Inflammatory macrophage (primary cell): ENCODE measurements at regions not wholly inside any gene's neighbourhood (a gene's known extent, or its start where the extent isn't known, plus 50 kb on each side); places are given as distances from the start of the nearest gene placed in this dataset.

Source experiments
- DNase-seq, 2 donors: peaks; one replicate each; pipeline ENCODE4 v3.0.0-alpha.2; 2020 to 2022

GRCh38 chr2:58879834-58880233 is 638.7 kb upstream of the FANCL start:
- no peak for DNase-seq

- DNase-seq = no peak
These were observed 637.7 kb upstream of the FANCL start for GRCh38 chr2:58878778-58879177.

- DNase-seq = no peak
These were observed 635.0 kb upstream of the FANCL start for GRCh38 chr2:58876126-58876525.

- DNase-seq = no peak
These were observed 634.3 kb upstream of the FANCL start for GRCh38 chr2:58875436-58875835.

- DNase-seq = peak in 1 of 2 donors; percentile 5
These were observed 630.5 kb upstream of the FANCL start for GRCh38 chr2:58871469-58872142.

GRCh38 chr2:58870704-58871103 is 629.6 kb upstream of the FANCL start:
- no peak for DNase-seq

- no peak for DNase-seq
These were observed 625.8 kb upstream of the FANCL start for GRCh38 chr2:58866946-58867345.

- no peak for DNase-seq
These were observed 625.4 kb upstream of the FANCL start for GRCh38 chr2:58866527-58866926.

- no peak for DNase-seq
These were observed 624.9 kb upstream of the FANCL start for GRCh38 chr2:58866040-58866439.

GRCh38 chr2:58865436-58865835 is 624.3 kb upstream of the FANCL start:
- no peak for DNase-seq

- DNase-seq = peak; percentile 72 to 88
These were observed 621.1 kb upstream of the FANCL start for GRCh38 chr2:58862244-58862643.

GRCh38 chr2:58860586-58860985 is 619.5 kb upstream of the FANCL start:
- no peak for DNase-seq

GRCh38 chr2:58856100-58856499 is 615.0 kb upstream of the FANCL start:
- DNase-seq = no peak

- DNase-seq = no peak
These were observed 612.3 kb upstream of the FANCL start for GRCh38 chr2:58853420-58853819.

GRCh38 chr2:58852905-58853304 is 611.8 kb upstream of the FANCL start:
- no peak for DNase-seq

- no peak for DNase-seq
These were observed 611.1 kb upstream of the FANCL start for GRCh38 chr2:58852243-58852642.

- DNase-seq = no peak
These were observed 610.5 kb upstream of the FANCL start for GRCh38 chr2:58851598-58851997.

- no peak for DNase-seq
These were observed 603.9 kb upstream of the FANCL start for GRCh38 chr2:58845011-58845410.

- no peak for DNase-seq
These were observed 601.5 kb upstream of the FANCL start for GRCh38 chr2:58842501-58843155.

- DNase-seq = peak in 1 of 2 donors; percentile 27
These were observed 593.3 kb upstream of the FANCL start for GRCh38 chr2:58834404-58834803.

GRCh38 chr2:58826795-58827194 is 585.7 kb upstream of the FANCL start:
- no peak for DNase-seq

- no peak for DNase-seq
These were observed 571.7 kb upstream of the FANCL start for GRCh38 chr2:58812771-58813344.

GRCh38 chr2:58805126-58805525 is 564.0 kb upstream of the FANCL start:
- DNase-seq = no peak

GRCh38 chr2:58803192-58803591 is 562.1 kb upstream of the FANCL start:
- DNase-seq = no peak
